Liver (tissue), 3 donors: ENCODE measurements at regions not wholly inside any gene's neighbourhood (a gene's known extent, or its start where the extent isn't known, plus 50 kb on each side); places are given as distances from the start of the nearest gene placed in this dataset.
A peak's percentile ranks its signal among the peaks of the same experiment; 100 is the strongest.

Source experiments
- CTCF ChIP-seq: fragments of 150-350 bp; IDR thresholded peaks from 2 replicates; pipeline ENCODE4 v1.5.1; 2017; ENCODE audit warnings: improper control_type of control experiment, low read depth, low read length; ENCODE audit not compliant: missing input control
- EGR1 ChIP-seq, 2 donors: IDR thresholded peaks; 2 replicates each; pipeline ENCODE4 v1.6.1; 2016 to 2018; ENCODE audit warnings: antibody characterized with exemption in 2 of 2, low read depth in 2 of 2
- FOXA1 ChIP-seq: IDR thresholded peaks from 2 replicates; pipeline ENCODE4 v1.6.1; 2016; ENCODE audit warnings: antibody characterized with exemption
- HNF4A ChIP-seq, 2 donors: conservative IDR thresholded peaks; 2 replicates each; pipeline ENCODE4 v1.6.1; 2016; ENCODE audit warnings: antibody characterized with exemption in 2 of 2, mild to moderate bottlenecking in 2 of 2
- JUND ChIP-seq, 2 donors: IDR thresholded peaks; 2 replicates each; pipeline ENCODE4 v1.6.1; 2016; ENCODE audit warnings: antibody characterized with exemption in 2 of 2
- RAD21 ChIP-seq, 2 donors: IDR thresholded peaks; 2 replicates each; pipeline ENCODE4 v1.6.1; 2016; ENCODE audit warnings: antibody characterized with exemption in 2 of 2, mild to moderate bottlenecking in 2 of 2
- REST ChIP-seq: IDR thresholded peaks from 2 replicates; pipeline ENCODE4 v1.6.1; 2016; ENCODE audit warnings: antibody characterized with exemption, mild to moderate bottlenecking
- SP1 ChIP-seq: IDR thresholded peaks from 2 replicates; pipeline ENCODE4 v1.6.1; 2018; ENCODE audit warnings: antibody characterized with exemption, mild to moderate bottlenecking
- TAF1 ChIP-seq: conservative IDR thresholded peaks from 2 replicates; pipeline ENCODE4 v1.6.1; 2016; ENCODE audit warnings: antibody characterized with exemption, mild to moderate bottlenecking
- ZBTB33 ChIP-seq: IDR thresholded peaks from 2 replicates; pipeline ENCODE4 v1.6.1; 2016; ENCODE audit warnings: antibody characterized with exemption
- TF ChIP-seq, protein P1 (sequence below): IDR thresholded peaks from 2 replicates; pipeline ENCODE4 v1.6.1; 2016; ENCODE audit warnings: antibody characterized with exemption
- donor health status: healthy.
- donor health status: healthy.

DNA sequence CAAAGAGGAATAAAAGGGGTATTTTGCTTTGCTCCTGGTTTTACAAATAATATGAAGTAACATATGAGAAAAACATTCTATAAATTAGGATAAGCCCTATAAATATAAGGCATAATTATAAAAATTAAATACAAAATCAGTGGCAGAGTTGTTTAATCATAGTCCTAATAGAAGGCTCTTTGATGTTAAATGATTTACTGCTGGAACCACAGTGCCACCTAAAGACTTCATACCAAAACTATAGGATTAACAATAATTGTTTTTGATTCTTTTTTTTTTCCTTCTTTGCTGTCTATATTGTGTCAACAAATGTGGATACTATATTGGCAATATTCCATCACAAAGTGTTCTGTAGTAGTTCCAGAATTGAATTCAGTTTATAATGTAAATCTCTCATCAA is 837.7 kb upstream of the SLC39A10 start:
- TF ChIP-seq CTCF: no peak
- no peak for TF ChIP-seq SP1
- no peak for TF ChIP-seq REST
- TF ChIP-seq, protein P1, sequence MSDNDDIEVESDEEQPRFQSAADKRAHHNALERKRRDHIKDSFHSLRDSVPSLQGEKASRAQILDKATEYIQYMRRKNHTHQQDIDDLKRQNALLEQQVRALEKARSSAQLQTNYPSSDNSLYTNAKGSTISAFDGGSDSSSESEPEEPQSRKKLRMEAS: no peak
- no peak for TF ChIP-seq TAF1
- TF ChIP-seq JUND (IDR thresholded peaks at IDR 0.05): no peak
- TF ChIP-seq HNF4A (conservative IDR thresholded peaks at IDR 0.05): no peak
- TF ChIP-seq ZBTB33: no peak
- TF ChIP-seq EGR1 (IDR thresholded peaks at IDR 0.05; ENCODE audit: low read depth in 2 of 2): no peak
- TF ChIP-seq FOXA1: no peak
- TF ChIP-seq RAD21 (IDR thresholded peaks at IDR 0.05): peak in 1 of 2 donors; percentile 24
